Type B pancreatic cell (in vitro differentiated cells): ENCODE measurements at regions not wholly inside any gene's neighbourhood (a gene's known extent, or its start where the extent isn't known, plus 50 kb on each side); places are given as distances from the start of the nearest gene placed in this dataset.

Experiments
- DNase-seq: peaks from one replicate; pipeline ENCODE4 v3.0.0; 2021; ENCODE audit warnings: mixed read lengths; ENCODE audit not compliant: unreplicated experiment; ENCODE audit errors: extremely low spot score
- H3K27ac Mint-ChIP-seq: 2 replicates; pipeline ENCODE4 v1.8.0; 2021; ENCODE audit warnings: mild to moderate bottlenecking, mixed read lengths
- H3K27me3 Mint-ChIP-seq: 2 replicates; pipeline ENCODE4 v1.8.0; 2021; ENCODE audit warnings: mixed read lengths
- H3K36me3 Mint-ChIP-seq: 2 replicates; pipeline ENCODE4 v1.8.0; 2021; ENCODE audit warnings: mixed read lengths
- H3K4me1 Mint-ChIP-seq: one replicate; pipeline ENCODE4 v1.8.0; 2021; ENCODE audit warnings: mixed read lengths; ENCODE audit not compliant: unreplicated experiment
- H3K4me3 Mint-ChIP-seq: 2 replicates; pipeline ENCODE4 v1.8.0; 2021; ENCODE audit warnings: mild to moderate bottlenecking, mixed read lengths
- H3K9me3 Mint-ChIP-seq: 2 replicates; pipeline ENCODE4 v1.8.0; 2021; ENCODE audit warnings: mixed read lengths
- CTCF ChIP-seq: fragments of 200-600 bp; sonication (generic); conservative IDR thresholded peaks from 2 replicates; pipeline ENCODE4 v1.5.0; 2021; ENCODE audit warnings: antibody characterized with exemption, mild to moderate bottlenecking

DNA sequence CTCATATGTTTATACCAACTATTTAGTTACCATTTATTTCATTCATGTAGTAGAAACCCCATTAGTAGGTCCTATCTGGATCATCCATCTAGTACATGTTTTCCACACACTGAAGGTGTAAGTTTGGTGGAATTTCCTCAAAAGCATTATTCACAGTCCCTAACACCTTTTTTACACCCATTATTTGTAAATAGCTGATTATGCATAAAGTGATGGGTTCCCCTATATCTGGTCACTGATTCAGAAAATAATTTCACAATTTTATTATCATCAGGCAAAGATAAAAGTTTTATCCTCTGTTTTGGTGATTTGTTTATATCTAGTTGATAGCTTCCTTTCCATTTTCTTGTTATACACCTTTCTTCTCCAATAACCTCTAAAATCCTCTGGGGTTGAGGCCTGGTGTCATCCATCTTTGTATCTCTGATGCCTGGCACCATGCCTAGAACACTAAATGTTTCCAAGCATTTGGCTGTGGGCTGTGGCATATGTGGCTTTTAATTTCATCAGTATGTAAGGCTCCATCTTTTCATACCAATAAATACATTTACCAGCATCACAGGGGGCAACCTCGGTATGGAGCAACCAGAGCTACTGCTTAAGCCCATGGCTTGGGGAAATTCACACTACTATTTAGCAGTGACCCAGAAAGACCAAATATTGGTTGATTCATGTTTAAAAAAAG, 1089.5 kb upstream of the LRRN3 start:
- Mint-ChIP-seq H3K27me3 (no peaks in the 10 kb centered on the region), H3K9me3 (no peaks in the 10 kb centered on the region), H3K27ac (no peak overlapping the region), H3K4me1 (peaks cover 12% of the 10 kb centered on the region), H3K4me3 (no peak overlapping the region), H3K36me3 (no peaks in the 10 kb centered on the region)
- DNase-seq, result no peak
- TF ChIP-seq CTCF, result no peak

GRCh38 chr7:110003827-110004226, 1087.1 kb upstream of the LRRN3 start:
- H3K36me3 Mint-ChIP-seq, result no peaks in the 10 kb centered on the region

DNA sequence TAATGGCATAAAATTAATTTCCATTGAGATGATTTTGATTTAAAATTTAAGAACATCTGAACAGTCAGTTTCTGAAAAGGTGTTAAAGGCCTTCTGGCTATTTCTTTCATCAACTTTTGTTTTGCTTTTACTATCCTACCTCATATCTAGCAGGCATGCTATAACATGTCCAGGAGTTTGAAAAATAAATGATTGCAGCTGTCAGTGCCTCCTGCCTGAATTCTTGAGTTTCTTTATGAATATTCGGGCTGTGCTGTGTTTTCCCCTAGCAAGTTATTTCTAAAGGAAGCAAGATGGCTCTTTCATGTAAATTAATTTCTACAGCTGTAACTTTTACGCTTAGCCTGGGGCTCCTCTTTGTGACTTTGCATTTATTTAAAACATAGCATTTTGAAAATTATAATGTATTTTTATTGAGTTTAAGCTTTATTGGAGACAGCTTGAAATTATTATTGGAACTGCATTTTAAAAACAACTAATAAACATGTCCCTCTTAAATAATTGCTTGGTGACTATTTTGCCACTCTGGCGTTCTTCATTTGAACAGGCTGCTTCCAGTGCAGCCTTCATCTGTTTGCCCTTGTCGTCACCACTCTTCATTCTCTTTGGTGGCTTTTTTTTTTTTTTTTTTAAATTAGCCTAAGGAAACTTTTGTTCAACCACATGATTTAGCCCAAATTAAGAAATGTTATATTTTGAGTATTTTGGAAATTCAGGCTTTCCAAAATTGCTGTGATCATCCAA, 1083.4 kb upstream of the LRRN3 start:
- Mint-ChIP-seq H3K4me1 (peaks cover 1% of the 10 kb centered on the region), H3K27me3 (no peaks in the 10 kb centered on the region), H3K4me3 (no peak overlapping the region), H3K36me3 (no peaks in the 10 kb centered on the region), H3K9me3 (no peaks in the 10 kb centered on the region), H3K27ac (peak overlapping the region; percentile 50)
- no peak for DNase-seq
- no peak for TF ChIP-seq CTCF

More at GRCh38 chr7:110003827-110004226, 1087.1 kb upstream of the LRRN3 start:
- no peak for TF ChIP-seq CTCF
- no peaks in the 10 kb centered on the region for H3K9me3 Mint-ChIP-seq
- no peak for DNase-seq
- no peaks in the 10 kb centered on the region for H3K27me3 Mint-ChIP-seq
- H3K27ac Mint-ChIP-seq, result no peak overlapping the region
- peaks cover 12% of the 10 kb centered on the region for H3K4me1 Mint-ChIP-seq
- no peak overlapping the region for H3K4me3 Mint-ChIP-seq

DNA sequence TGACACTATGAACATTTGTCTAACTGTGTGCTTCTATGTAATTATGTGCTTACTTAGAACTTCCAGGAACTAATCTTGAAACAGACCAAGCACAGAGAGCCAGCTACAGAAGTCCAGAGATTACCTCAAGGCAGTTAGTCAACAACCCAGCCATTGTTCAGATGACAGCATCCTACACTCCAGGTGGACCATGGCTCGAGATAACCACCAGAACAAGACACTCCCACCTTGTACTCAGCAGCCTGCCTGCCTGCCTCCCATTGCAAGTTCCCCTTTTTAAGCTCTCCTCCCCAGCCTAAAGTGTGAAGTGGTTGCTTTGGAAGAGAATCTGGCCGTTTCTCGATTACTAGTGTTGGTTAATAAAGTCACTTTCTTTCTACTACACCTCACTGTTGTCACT, 1080.6 kb upstream of the LRRN3 start:
- no peak overlapping the region for H3K4me3 Mint-ChIP-seq
- DNase-seq, result no peak
- H3K27ac Mint-ChIP-seq, result no peak overlapping the region
- no peaks in the 10 kb centered on the region for H3K9me3 Mint-ChIP-seq
- TF ChIP-seq CTCF, result no peak
- no peaks in the 10 kb centered on the region for H3K27me3 Mint-ChIP-seq
- peaks cover 4% of the 10 kb centered on the region for H3K4me1 Mint-ChIP-seq
- H3K36me3 Mint-ChIP-seq, result no peaks in the 10 kb centered on the region

- no peak overlapping the region for H3K4me3 Mint-ChIP-seq
- no peaks in the 10 kb centered on the region for H3K27me3 Mint-ChIP-seq
- H3K36me3 Mint-ChIP-seq, result no peaks in the 10 kb centered on the region
- H3K4me1 Mint-ChIP-seq, result peaks cover 4% of the 10 kb centered on the region
- DNase-seq, result no peak
- no peak for TF ChIP-seq CTCF
- H3K27ac Mint-ChIP-seq, result no peak overlapping the region
- no peaks in the 10 kb centered on the region for H3K9me3 Mint-ChIP-seq
Observed at GRCh38 chr7:110017405-110017804, 1073.5 kb upstream of the LRRN3 start.
